Tibial nerve (tissue), 4 donors: ENCODE measurements at regions not wholly inside any gene's neighbourhood (a gene's known extent, or its start where the extent isn't known, plus 50 kb on each side); places are given as distances from the start of the nearest gene placed in this dataset.

Source experiments
- EP300 ChIP-seq, 2 donors: sonication (generic); formaldehyde crosslinking; IDR thresholded peaks; one replicate each; pipeline ENCODE4 v1.6.1; 2017; ENCODE audit warnings: antibody characterized with exemption in 2 of 2, mild to moderate bottlenecking in 1 of 2
- TF ChIP-seq, protein P1 (sequence below), 5 experiments: fragments of 200-600 bp in 3 of 5; fragments of 450-650 bp in 2 of 5; sonication (generic) in 3 of 5; IDR thresholded peaks; one replicate each; pipeline ENCODE4 v1.5.1; 2016 to 2019; ENCODE audit warnings: antibody characterized with exemption in 5 of 5, mild to moderate bottlenecking in 3 of 5, moderate library complexity in 2 of 5

DNA sequence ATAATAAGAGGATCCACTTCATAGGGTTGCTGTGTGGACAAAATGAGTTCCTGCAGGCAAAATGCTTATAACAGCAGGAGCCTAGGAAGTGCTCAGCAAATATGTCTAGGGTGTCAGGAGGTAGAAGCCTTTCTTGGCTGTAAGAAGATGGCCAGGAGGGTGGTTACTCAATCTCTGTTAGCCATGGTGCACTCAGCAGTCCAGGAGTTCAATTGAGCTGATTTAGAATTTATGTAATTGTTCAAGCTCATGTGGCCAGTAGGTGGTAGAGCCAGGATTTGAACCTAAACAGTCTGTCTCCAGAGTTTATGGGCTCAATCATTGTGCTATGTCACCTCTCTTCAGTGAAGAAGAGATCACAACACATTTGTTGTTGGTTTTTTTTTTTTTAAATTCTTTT, 381.2 kb downstream of the KIF4B start:
- no peak for TF ChIP-seq EP300 (IDR thresholded peaks at IDR 0.05)
- TF ChIP-seq, protein P1, sequence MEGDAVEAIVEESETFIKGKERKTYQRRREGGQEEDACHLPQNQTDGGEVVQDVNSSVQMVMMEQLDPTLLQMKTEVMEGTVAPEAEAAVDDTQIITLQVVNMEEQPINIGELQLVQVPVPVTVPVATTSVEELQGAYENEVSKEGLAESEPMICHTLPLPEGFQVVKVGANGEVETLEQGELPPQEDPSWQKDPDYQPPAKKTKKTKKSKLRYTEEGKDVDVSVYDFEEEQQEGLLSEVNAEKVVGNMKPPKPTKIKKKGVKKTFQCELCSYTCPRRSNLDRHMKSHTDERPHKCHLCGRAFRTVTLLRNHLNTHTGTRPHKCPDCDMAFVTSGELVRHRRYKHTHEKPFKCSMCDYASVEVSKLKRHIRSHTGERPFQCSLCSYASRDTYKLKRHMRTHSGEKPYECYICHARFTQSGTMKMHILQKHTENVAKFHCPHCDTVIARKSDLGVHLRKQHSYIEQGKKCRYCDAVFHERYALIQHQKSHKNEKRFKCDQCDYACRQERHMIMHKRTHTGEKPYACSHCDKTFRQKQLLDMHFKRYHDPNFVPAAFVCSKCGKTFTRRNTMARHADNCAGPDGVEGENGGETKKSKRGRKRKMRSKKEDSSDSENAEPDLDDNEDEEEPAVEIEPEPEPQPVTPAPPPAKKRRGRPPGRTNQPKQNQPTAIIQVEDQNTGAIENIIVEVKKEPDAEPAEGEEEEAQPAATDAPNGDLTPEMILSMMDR (IDR thresholded peaks at IDR 0.05), result no peak
